Gastrocnemius medialis (tissue), 4 donors: ENCODE measurements at regions not wholly inside any gene's neighbourhood (a gene's known extent, or its start where the extent isn't known, plus 50 kb on each side); places are given as distances from the start of the nearest gene placed in this dataset.

Experiments
- ATAC-seq, 2 donors: fragments of 150-250 bp; one replicate each; pipeline ENCODE4 v1.9.1; 2016
- DNase-seq, 2 donors: peaks; one replicate each; pipeline ENCODE4 v3.0.0-alpha.2; 2019
- H3K27ac ChIP-seq, 4 donors: fragments of 200-600 bp; sonication (generic); 1 replicate in 1 of 4; 2 replicates in 3 of 4; pipeline ENCODE4 v1.5.1; 2016 to 2018; ENCODE audit warnings: mild to moderate bottlenecking in 2 of 4, moderate library complexity in 1 of 4
- H3K27me3 ChIP-seq, 3 donors: fragments of 200-600 bp; sonication (generic) in 2 of 3; 1 replicate in 1 of 3; 2 replicates in 2 of 3; pipeline versions ENCODE4 v1.5.1 to v1.6.0; 2016 to 2019; ENCODE audit warnings: mild to moderate bottlenecking in 1 of 3, moderate library complexity in 1 of 3
- H3K36me3 ChIP-seq, 2 donors: fragments of 200-600 bp; sonication (generic) in 1 of 2; one replicate each; pipeline ENCODE4 v1.5.1; 2017 to 2018
- H3K4me1 ChIP-seq, 2 donors: fragments of 200-600 bp; sonication (generic) in 1 of 2; one replicate each; pipeline ENCODE4 v1.5.1; 2016 to 2017; ENCODE audit warnings: mild to moderate bottlenecking in 2 of 2
- H3K4me3 ChIP-seq, 4 donors: fragments of 200-600 bp; sonication (generic) in 3 of 4; 1 replicate in 1 of 4; 2 replicates in 3 of 4; pipeline ENCODE4 v1.5.1; 2016 to 2019; ENCODE audit warnings: mild to moderate bottlenecking in 2 of 4
- H3K9me3 ChIP-seq, 3 donors: fragments of 200-600 bp; sonication (generic) in 2 of 3; 1 replicate in 1 of 3; 2 replicates in 2 of 3; pipeline ENCODE4 v1.5.1; 2016 to 2019
- CTCF ChIP-seq, 5 experiments: fragments of 450-650 bp in 3 of 5; fragments of 200-600 bp in 2 of 5; sonication (generic) in 2 of 5; IDR thresholded peaks in 4 of 5; conservative IDR thresholded peaks in 1 of 5; 1 replicate in 4 of 5; 2 replicates in 1 of 5; pipeline ENCODE4 v1.5.1; 2016 to 2019; ENCODE audit warnings: antibody characterized with exemption in 5 of 5, mild to moderate bottlenecking in 3 of 5, moderate library complexity in 3 of 5
- POLR2A ChIP-seq, 2 donors: fragments of 450-650 bp; IDR thresholded peaks; one replicate each; pipeline ENCODE4 v1.6.1; 2017; ENCODE audit warnings: antibody characterized with exemption in 2 of 2, mild to moderate bottlenecking in 2 of 2, moderate library complexity in 2 of 2
- in situ Hi-C, 4 donors: fragments of 200-750 bp; cut with MboI; loops; one replicate each; pipeline versions ENCODE4 v1.15.0 to v1.8.0; 2017; ENCODE audit warnings: low sequenced_read_pairs in 4 of 4
- intact Hi-C: fragments of 100-400 bp; cut with DNase I; formaldehyde crosslinking; loops from one replicate; pipeline ENCODE4 v1.15.1; 2023; ENCODE audit warnings: low total_unique reads

- Histone ChIP-seq H3K36me3 (no peaks in the 10 kb centered on the region), H3K27ac (no peak overlapping the region), H3K4me1 (no peaks in the 10 kb centered on the region), H3K4me3 (no peak overlapping the region), H3K27me3 (no peaks in the 10 kb centered on the region), H3K9me3 (no peaks in the 10 kb centered on the region)
- no peak for TF ChIP-seq CTCF (IDR thresholded peaks at IDR 0.05 in 4 of 5, conservative IDR thresholded peaks at IDR 0.05 in 1 of 5)
- no peak for TF ChIP-seq POLR2A (IDR thresholded peaks at IDR 0.05)
- intact Hi-C loops: no loop called here
- ATAC-seq: no peak
- in situ Hi-C loops: no loop called here
- DNase-seq: no peak
These were observed 663.7 kb downstream of the METTL4 start for GRCh38 chr18:1907470-1908206.

GRCh38 chr18:1914489-1914888, 656.8 kb downstream of the METTL4 start:
- ATAC-seq: no peak
- in situ Hi-C loops (no loop called here), intact Hi-C loops (no loop called here)
- Histone ChIP-seq H3K4me3 (no peak overlapping the region), H3K36me3 (no peaks in the 10 kb centered on the region), H3K4me1 (no peaks in the 10 kb centered on the region), H3K27ac (no peak overlapping the region), H3K9me3 (peaks cover 0 to 10% (median 0%) of the 10 kb centered on the region in 3 donors), H3K27me3 (no peaks in the 10 kb centered on the region)
- no peak for DNase-seq
- TF ChIP-seq CTCF (IDR thresholded peaks at IDR 0.05 in 4 of 5, conservative IDR thresholded peaks at IDR 0.05 in 1 of 5): no peak
- no peak for TF ChIP-seq POLR2A (IDR thresholded peaks at IDR 0.05)

GRCh38 chr18:1916869-1917523, 654.3 kb downstream of the METTL4 start:
- in situ Hi-C loops: no loop called here
- Histone ChIP-seq H3K27ac (no peak overlapping the region), H3K27me3 (no peaks in the 10 kb centered on the region), H3K4me1 (no peaks in the 10 kb centered on the region), H3K9me3 (peaks cover 0 to 10% (median 0%) of the 10 kb centered on the region in 3 donors), H3K36me3 (no peaks in the 10 kb centered on the region), H3K4me3 (no peak overlapping the region)
- ATAC-seq (no peak), DNase-seq (no peak)
- TF ChIP-seq CTCF (IDR thresholded peaks at IDR 0.05 in 4 of 5, conservative IDR thresholded peaks at IDR 0.05 in 1 of 5) (no peak), POLR2A (IDR thresholded peaks at IDR 0.05) (no peak)
- intact Hi-C loops: no loop called here

GRCh38 chr18:1917569-1917968, 653.7 kb downstream of the METTL4 start:
- ATAC-seq (no peak), DNase-seq (no peak)
- Histone ChIP-seq H3K27me3 (no peaks in the 10 kb centered on the region), H3K36me3 (no peaks in the 10 kb centered on the region), H3K9me3 (peaks cover 0 to 10% (median 0%) of the 10 kb centered on the region in 3 donors), H3K4me1 (no peaks in the 10 kb centered on the region), H3K27ac (no peak overlapping the region), H3K4me3 (no peak overlapping the region)
- intact Hi-C loops: no loop called here
- TF ChIP-seq CTCF (IDR thresholded peaks at IDR 0.05 in 4 of 5, conservative IDR thresholded peaks at IDR 0.05 in 1 of 5) (no peak), POLR2A (IDR thresholded peaks at IDR 0.05) (no peak)
- in situ Hi-C loops: no loop called here
